NOMO-1 (cell line): ENCODE measurements at regions not wholly inside any gene's neighbourhood (a gene's known extent, or its start where the extent isn't known, plus 50 kb on each side); places are given as distances from the start of the nearest gene placed in this dataset.
"Not testable (repeated sequence)": the region's sequence is repeated elsewhere in the genome, so short reads cannot be mapped to it uniquely, and the experiment has no call there.

ENCODE experiments used
- DNase-seq, 2 experiments: peaks; one replicate each; lab custom pipeline; 2025; ENCODE audit not compliant: unreplicated experiment in 2 of 2; lab: John Stamatoyannopoulos, UW

DNA sequence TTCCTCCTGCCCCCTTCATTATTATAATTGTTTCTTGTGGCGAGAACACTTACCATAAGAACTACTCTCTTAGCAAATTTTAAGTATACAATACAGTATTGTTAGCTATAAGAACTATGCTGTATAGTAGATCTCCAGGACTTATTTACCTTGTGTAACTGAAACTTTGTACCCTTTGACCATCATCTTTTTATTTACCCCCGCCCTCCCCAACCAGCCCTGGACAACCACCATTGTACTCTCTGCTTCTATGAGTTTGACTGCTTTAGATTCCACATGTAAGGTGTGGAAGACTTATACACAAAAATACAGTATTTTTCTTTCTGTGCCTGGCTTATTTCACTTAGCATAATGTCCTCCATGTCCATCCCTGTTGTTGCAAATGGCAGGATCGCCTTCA lies 161.1 kb downstream of the PHF8 start:
- no peak for DNase-seq

DNA sequence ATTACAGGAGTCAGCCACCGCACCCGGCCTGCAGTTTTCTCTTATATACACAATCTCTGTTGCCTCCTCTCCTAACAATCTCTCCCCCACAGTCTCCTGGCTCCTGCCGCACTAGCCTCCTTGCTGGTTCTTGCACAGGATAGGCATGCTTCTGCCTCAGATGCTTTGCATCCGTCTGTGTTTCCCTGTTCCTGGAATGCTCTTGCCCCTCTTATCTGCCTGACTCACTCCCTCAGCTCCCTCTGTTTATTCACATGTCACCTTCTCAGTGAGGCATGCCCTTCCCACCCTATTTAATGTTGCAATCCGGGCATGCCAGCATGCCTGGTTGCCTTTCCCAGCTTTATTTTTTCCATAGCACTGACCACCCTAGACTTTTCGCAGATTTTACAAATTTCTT lies 161.9 kb downstream of the PHF8 start:
- DNase-seq = no peak

DNA sequence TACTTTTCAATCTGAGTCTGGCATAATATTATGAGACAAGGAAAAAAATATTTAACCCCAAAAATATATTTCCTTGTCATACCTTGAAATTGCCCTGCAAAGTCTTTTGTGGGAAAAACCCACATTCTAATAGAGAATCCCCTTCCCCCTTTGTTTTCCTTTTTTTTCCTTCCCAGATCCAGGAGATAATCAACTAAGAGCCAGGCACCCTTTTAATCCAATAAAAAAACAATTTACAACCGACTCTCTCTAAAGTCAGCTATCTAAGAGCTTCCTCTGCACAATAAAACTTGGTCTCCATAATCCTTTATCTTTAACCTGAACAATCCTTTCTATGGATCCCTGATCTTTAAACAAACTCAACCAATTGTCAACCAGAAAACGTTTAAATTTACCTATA lies 163.5 kb downstream of the PHF8 start:
- DNase-seq = not testable (repeated sequence)

DNA sequence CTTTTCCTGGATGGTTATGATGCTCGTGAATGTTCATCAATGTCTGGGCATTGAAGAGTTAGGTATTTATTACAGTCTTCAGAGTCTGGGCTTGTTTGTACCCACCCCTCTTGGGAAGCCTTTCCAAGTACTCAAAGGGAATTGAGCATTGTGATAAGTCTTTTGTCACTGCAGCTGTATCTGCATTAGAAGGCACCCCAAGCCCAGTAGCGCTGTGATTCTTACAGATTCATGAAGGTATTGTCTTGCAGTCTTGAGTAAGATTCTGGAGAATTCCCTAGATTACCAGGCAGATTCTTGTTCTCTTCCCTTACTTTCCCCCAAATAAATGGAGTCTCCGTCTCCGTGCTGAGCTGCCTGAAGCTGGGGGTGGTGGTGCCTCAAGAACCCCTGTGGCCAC lies 173.4 kb upstream of the HUWE1 start:
- no peak for DNase-seq

DNA sequence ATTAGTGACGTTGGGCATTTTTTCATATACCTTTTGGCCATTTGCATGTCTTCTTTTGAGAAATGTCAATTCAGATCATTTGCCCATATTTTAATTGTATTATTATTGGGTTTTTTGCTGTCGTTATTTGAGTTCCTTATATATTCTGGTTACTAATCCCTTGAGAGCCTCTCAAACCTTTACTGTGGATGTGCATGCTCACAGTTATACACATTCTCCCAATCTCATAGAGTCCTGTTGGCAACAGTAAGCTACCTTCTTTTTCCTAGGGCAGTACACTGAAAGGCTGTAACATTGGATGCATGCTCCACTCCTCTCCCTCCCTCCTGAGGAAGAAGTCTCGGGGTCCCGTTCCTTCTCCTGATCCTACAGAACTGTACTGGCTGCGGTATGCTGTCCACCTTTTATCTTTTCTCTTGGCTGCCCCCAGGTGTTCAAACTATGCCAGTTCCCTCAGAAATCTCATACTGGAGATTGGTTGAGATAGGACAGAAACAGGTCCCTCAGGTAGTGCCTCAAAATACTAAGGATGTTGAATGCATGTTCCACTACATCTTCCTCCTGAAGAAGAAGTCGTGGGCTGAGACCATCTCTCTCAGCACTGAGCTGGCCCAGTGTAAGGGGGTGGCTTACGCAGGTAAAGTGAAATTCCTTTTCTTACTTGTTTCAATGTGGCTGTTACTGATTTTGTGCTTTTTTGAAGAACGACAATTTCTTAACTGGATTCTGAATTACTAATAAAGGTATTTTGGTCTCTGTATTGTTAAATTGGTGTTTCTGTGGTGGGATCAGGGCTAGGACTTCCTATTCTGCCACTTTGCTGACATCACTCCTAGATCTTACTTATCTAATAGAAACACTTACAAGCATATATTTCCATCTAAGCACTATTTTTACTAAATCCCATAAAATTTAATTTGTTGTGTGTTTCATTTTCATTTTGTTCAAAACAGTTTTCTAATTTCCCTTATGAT lies 145.4 kb upstream of the HUWE1 start:
- DNase-seq = peak in 1 of 2 experiments; percentile 28

DNA sequence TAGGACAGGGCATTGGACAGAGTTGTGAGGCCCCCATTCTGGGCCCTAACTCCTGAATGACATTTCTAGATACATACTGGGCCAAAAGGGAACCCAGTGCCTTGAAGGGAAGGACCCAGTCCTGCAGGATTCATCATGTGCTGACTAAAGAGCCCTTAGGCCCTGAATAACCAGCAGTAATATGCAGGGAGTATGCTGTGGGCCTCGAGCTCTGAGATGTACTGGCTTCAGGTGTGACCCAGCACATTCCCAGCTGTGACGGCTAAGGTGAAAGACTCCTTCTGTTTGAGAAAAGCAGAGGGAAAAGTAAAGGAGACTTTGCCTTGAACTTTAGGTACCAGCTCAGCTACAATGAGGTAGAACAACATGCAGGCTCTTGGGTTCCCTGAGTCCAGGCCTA lies 138.2 kb upstream of the HUWE1 start:
- no peak for DNase-seq

DNA sequence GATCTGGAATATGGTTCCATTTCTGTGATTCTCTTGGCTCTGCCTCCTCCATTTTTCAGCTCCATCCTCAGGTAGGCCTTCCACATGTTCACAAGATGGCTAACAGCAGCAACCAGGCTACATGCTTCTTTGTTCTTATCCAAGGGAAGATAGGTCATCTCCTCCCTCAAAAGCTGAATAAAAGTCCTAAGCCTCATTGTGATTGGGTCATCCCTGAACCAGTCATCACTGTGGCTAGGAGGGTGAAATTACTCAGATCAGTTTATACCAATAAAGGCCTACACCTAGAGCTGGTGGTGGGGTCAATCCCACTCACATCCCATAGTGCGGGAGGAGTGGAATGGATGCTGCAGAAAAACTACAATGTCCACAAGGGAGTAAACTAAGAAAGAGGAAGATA lies 131.6 kb upstream of the HUWE1 start:
- DNase-seq = not testable (repeated sequence)

DNA sequence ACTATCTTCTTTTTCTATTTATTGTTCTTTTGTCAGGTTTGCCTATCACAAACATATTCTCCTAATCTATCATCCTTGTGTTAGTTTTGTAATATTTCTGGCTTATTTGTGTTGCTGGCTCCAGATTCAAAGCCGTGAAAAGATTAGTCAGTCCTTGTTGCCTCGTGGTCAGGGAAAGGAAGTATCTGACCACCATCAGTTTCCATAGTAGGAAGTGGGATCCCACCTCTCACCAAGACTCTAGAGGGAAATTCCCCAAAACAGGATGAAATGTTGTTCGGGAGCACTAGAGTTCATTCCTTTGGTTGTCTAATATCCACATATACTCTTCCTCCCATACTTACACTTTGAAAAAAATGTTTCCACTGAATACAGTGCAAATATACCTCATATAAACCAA lies 131.0 kb upstream of the HUWE1 start:
- no peak for DNase-seq

DNA sequence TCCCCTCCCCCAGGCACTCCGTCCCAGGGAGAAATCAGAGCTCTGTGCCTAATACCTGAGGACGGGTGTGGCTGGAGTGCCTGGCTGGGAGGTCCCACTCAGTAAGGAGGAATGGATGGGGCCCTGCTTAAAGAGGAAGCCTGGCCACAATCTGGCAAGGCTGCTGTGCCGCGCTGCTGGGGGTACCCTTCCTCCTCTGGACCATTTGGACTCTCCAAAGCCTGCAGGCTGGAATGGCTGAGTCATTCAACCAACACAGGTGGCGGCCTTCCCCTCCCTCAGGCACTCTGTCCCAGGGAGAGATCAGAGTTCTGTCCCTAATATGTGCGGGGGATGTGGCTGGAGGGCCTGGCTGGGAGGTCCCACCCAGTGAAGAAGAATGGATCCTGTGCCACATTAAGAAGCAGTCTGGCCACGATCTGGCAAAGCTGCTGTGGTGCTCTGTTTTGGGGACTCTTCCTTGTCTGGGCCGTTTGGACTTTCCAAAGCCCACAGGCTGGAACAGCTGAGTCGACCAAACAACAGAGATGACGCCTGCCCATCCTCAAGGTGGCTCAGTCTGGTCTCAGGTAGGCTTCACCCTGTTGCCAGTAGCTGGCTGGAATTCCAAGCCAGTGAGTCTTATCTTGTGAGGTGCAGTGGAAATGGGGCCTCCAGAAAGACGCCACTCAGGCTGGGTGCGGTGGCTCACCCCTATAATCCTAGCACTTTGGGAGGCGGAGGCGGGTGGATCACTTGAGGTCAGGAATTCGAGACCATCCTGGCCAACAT lies 127.3 kb upstream of the HUWE1 start:
- DNase-seq = no peak

DNA sequence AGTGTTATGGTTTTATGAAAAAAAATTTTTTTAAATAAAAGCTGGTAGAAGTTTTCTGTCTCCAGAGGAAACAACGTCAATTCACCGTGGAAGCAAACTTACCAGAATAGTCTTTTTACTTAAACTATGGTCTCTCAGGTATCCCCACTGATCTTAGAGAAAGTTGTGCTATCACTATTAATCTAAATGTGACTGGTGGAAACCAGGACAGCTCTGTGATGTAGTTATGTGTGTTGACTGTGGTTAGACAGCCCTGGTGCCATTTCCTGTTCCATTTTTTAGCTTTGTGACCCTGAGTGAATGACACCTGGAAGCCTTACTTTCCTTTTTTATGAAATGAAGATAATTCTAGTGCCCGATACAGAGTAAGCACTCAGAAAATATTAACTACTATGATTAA lies 111.8 kb upstream of the HUWE1 start:
- no peak for DNase-seq

DNA sequence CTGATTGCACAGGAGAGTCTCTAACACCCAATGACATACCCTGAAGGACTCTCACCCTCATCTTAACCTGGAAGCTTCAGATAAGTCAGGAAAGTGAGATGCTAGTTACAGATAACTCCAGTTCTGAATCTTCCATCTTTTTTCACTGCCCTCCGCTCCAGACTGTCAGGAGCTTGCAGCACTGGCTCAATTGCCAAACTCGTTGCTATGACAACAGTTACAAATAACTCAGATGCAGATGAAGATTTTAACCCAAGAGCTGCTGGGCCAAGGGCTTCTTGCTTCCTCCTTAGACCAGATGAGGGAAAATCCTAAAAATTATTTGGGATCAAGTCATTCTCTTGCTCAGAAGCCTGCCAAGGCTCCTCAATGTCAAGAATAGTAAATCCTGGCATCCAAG lies 109.1 kb upstream of the HUWE1 start:
- peak in 1 of 2 experiments; percentile 2 for DNase-seq

DNA sequence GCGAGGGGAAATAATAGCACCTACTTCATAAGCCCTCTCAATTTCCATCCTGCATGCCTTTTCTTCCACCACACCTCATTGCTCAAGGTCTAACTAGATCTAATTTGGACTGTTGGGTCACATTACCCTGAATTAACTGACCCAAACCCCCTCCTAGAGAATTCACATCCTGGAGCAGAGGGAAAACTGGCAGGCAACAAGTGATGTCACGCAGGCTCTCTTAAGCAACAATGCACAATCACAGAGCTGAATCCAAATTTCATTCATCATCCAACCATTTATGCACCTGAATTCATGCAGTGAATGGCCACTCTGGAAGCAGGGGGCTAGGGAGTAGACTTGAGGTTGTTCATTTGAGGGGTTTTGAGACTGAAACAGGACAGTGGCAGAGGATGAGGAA lies 107.7 kb upstream of the HUWE1 start:
- no peak for DNase-seq

DNA sequence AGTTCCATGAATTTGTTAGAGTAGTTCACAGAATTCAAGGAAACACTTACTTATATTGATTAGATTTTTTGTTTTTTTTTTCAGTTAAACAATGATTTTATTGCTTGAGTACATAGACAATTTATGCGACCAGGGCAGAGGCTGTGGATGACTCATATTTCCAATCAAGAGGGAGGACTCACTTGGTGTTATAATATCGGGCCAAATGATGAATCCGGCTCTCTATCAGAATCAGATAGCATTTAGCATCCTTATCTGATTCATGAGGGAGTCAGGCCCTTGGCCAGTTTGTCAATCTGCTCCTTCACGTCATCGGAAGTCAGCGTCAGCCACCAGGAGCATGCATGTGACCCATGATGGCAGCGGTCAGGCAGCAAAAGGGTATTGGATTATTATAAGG lies 82.3 kb upstream of the HUWE1 start:
- no peak for DNase-seq

DNA sequence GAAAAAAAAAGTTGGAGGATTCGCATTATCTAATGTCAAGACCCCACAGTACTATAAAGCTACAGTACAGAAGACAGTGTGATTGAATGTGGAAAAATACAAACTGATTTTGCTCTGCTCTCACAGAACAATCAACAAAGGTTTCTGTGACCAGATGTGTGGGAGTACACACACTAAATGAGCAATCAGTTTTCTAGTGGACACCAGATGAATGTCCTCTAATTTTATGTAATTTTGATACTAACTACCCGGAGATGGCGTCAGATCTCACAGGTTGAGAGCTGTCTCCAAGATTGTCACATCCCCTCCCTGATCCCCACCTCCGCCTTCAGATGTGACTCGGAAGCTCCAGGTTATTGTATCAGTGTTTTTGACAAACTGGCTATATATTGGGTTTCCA lies 81.9 kb upstream of the HUWE1 start:
- DNase-seq = no peak

DNA sequence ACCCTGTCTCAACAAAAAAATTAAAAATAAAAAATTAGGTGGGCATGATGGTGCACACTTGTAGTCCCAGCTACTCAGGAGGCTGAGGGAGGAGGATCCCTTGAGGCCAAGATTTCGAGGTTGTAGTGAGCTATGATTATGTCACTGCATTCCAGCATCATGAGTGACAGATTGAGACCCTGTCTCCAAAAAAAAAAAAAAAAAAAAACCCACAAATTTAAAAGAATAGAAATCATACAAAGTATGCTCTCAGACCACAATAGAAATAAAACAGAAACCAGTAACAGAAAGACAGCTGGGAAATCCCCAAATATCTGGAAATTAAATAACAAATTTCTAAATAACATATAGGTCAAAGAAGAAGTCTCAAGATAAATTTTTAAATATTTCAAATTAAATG lies 81.0 kb upstream of the HUWE1 start:
- no peak for DNase-seq

DNA sequence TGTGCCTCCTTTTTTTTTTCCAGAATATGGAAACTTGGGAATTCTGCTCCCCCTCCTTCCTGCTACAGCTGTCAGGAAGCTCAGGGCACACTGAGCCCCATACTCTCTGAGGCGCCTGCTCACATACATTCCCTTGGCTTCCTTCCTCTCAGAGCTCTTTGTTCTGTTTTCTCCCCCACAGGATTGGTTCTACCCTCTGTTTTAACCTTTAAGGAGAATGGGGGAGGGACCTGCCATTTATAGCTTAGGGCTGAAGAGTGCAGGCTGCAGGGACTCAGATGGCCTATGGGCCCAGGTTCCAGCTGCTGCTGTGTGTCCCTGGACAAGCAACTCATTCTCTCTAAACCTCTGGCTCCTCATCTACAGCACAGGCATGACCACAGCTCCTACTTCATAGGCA lies 70.7 kb upstream of the HUWE1 start:
- DNase-seq = not testable (repeated sequence)

DNA sequence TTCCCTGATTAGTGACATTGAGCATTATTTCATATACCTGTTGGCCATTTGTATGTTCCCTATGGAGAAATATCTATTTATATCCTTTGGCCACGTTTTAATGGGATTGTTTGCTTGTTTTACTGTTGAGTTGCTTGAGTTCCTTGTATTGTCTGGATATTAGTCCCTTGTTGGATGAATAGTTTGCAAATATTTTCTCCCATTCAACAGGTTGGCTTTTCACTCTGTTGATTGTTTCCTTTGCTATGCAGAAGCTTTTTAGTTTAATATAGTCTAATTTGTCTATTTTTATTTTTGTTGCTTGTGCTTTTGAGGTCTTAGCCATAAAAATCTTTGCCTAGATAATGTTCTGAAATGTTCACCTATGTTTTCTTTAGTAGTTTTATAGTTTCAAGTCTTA lies 60.2 kb upstream of the HUWE1 start:
- DNase-seq = no peak

DNA sequence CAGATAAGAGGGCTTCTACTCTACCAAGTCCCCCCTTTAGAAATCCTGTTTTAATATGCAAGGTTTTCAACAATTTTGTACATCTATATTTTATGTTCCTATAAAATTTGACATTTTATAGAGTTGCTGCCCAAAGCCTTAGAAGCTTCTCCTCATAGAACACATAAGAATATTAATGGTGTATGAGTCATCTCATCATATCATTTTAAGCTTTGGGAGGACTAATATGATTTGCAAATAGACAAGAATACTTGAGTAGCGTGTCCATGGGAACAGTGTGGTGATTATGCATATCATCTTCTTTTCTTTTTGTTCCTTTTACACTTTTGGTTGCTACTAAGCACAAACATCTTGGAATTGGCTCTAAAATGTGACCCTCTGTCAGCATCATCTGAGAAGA lies 56.7 kb upstream of the HUWE1 start:
- DNase-seq = no peak

DNA sequence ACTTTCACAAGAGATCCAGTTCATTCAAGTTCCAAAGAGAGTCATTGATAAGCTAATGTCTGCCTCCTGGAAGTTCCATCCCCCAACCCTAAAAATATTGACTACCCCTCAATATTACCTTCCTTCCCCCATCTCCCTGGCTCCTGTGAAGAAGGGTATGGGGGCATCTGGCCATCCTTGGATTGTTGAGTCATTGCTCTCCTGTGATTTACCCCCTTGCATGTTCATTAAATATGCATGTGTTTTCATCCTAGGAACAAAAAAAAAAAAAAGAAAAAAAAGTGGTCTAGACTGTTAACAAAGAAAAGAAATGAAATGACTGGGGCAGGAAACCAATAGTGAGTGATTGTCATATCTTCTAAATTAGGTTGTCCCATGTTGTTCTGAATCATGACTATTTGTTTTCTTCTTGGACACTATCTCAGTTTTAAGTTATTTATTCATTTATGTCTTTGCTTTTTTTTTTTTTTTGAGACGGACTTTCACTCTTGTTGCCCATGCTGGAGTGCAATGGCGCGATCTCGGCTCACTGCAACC lies 51.9 kb upstream of the HUWE1 start:
- DNase-seq = no peak
